ENCODE measurements at regions not wholly inside any gene's neighbourhood (a gene's known extent, or its start where the extent isn't known, plus 50 kb on each side); places are given as distances from the start of the nearest gene placed in this dataset.
A peak's percentile ranks its signal among the peaks of the same experiment; 100 is the strongest.

- DNase-seq: peak; percentile 29
- TF ChIP-seq, protein P1, sequence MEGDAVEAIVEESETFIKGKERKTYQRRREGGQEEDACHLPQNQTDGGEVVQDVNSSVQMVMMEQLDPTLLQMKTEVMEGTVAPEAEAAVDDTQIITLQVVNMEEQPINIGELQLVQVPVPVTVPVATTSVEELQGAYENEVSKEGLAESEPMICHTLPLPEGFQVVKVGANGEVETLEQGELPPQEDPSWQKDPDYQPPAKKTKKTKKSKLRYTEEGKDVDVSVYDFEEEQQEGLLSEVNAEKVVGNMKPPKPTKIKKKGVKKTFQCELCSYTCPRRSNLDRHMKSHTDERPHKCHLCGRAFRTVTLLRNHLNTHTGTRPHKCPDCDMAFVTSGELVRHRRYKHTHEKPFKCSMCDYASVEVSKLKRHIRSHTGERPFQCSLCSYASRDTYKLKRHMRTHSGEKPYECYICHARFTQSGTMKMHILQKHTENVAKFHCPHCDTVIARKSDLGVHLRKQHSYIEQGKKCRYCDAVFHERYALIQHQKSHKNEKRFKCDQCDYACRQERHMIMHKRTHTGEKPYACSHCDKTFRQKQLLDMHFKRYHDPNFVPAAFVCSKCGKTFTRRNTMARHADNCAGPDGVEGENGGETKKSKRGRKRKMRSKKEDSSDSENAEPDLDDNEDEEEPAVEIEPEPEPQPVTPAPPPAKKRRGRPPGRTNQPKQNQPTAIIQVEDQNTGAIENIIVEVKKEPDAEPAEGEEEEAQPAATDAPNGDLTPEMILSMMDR (IDR thresholded peaks at IDR 0.05): no peak
- H3K36me3 Mint-ChIP-seq (ENCODE audit: low read depth): no peaks in the 10 kb centered on the region
- peaks cover 93% of the 10 kb centered on the region for H3K4me1 Mint-ChIP-seq
- no peaks in the 10 kb centered on the region for H3K9me3 Mint-ChIP-seq
- peak overlapping the region; percentile 70 for H3K27ac Mint-ChIP-seq
- peak overlapping the region; percentile 44 for H3K4me3 Mint-ChIP-seq
- H3K27me3 Mint-ChIP-seq (ENCODE audit: low read depth, poor library complexity): no peaks in the 10 kb centered on the region
These were observed 158.5 kb downstream of the ADAMTS15 start for GRCh38 chr11:130606781-130607511.

GRCh38 chr11:130608287-130608686, 159.8 kb downstream of the ADAMTS15 start:
- Mint-ChIP-seq H3K4me3 (no peak overlapping the region), H3K27ac (no peak overlapping the region), H3K4me1 (peaks cover 79% of the 10 kb centered on the region), H3K36me3 (ENCODE audit: low read depth) (no peaks in the 10 kb centered on the region), H3K9me3 (no peaks in the 10 kb centered on the region), H3K27me3 (ENCODE audit: low read depth, poor library complexity) (no peaks in the 10 kb centered on the region)
- DNase-seq: no peak
- TF ChIP-seq, protein P1 (IDR thresholded peaks at IDR 0.05): no peak

DNA sequence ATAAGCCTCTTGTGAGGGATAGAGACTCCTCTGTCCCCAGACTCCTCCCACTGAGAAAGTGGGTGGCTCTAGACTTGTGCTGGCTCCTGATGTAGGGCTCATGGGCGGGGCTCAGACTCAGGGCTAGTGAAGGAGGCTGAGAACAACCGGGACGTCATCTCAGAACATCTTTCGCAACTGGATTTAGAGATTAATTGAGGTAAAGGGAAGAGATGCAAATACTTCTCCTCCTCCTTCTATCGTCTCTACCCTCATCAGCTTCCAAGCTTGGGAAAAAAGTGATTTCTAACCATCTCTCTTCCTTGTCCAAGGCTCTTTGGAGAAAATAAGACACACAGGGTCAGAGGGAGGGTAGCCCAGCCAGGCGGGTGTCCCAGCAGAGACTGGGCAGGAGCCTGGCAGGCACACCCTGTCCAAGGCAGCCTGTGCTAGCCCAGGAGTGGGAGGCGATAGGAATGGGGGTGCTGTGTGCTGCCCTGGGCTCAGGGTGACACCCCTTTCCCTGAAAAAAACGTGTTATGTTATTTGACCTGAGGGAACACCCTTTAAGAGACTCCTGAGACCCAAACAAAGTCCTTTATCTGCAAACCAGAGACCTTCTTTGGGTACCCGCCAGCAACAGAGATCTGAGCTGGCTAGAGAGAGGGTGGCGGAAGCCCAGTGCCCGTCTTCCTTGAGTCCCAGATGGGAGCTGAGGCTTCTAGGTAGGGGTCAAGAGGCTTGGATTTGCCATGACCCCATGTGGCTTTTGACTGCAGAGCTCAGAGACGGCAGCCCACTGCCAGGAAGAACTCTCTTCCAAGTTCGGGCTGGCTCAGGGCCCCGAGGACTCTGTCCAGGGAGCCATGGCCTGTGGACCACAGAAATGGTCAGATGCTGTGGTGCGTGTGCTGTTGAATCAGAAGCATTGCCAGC, 160.9 kb downstream of the ADAMTS15 start:
- peaks cover 69% of the 10 kb centered on the region for H3K4me1 Mint-ChIP-seq
- H3K9me3 Mint-ChIP-seq: no peaks in the 10 kb centered on the region
- TF ChIP-seq, protein P1 (IDR thresholded peaks at IDR 0.05): no peak
- H3K27ac Mint-ChIP-seq: no peak overlapping the region
- H3K4me3 Mint-ChIP-seq: no peak overlapping the region
- H3K27me3 Mint-ChIP-seq (ENCODE audit: low read depth, poor library complexity): no peaks in the 10 kb centered on the region
- no peaks in the 10 kb centered on the region for H3K36me3 Mint-ChIP-seq (ENCODE audit: low read depth)
- no peak for DNase-seq

GRCh38 chr11:130611791-130612251, 163.4 kb downstream of the ADAMTS15 start:
- Mint-ChIP-seq H3K9me3 (no peaks in the 10 kb centered on the region), H3K27me3 (ENCODE audit: low read depth, poor library complexity) (no peaks in the 10 kb centered on the region), H3K4me1 (peaks cover 46% of the 10 kb centered on the region), H3K4me3 (no peak overlapping the region), H3K36me3 (ENCODE audit: low read depth) (no peaks in the 10 kb centered on the region), H3K27ac (no peak overlapping the region)
- TF ChIP-seq, protein P1 (IDR thresholded peaks at IDR 0.05): no peak
- no peak for DNase-seq

DNA sequence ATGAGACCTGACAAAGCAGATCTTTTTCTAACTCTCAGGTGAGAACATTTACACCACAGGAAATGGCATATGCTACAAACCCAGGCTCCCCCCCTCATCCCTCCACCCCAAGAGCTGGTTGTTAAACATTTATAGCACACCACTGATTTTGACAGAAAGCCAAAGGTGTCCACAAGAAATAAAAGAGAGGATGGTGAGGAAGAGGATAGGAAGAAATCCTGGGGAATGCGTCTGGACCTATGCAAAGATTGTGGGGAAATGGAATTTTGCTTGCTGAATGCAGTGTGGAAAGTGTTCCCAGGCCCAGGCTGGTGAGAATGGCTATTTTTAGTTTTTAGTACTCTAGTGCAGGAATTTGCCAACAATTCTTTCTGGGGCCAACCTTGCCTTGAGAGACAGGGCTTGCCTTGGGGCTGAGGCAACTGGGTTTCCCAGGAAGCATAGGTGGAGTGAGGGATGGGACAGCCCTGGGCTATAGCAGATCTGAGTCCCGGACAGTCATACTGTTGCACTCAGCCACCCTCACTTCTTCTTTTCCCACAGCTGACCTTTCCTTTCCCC, 163.9 kb downstream of the ADAMTS15 start:
- Mint-ChIP-seq H3K4me1 (peaks cover 41% of the 10 kb centered on the region), H3K27ac (no peak overlapping the region), H3K36me3 (ENCODE audit: low read depth) (no peaks in the 10 kb centered on the region), H3K9me3 (no peaks in the 10 kb centered on the region), H3K27me3 (ENCODE audit: low read depth, poor library complexity) (no peaks in the 10 kb centered on the region), H3K4me3 (no peak overlapping the region)
- TF ChIP-seq, protein P1 (IDR thresholded peaks at IDR 0.05): no peak
- DNase-seq: no peak
